Muscle of back (tissue), 3 donors: ENCODE measurements at regions not wholly inside any gene's neighbourhood (a gene's known extent, or its start where the extent isn't known, plus 50 kb on each side); places are given as distances from the start of the nearest gene placed in this dataset.

Experiments used
- DNase-seq, 3 donors: peaks; one replicate each; pipeline versions ENCODE4 v3.0.0 to v3.0.0-alpha.2; 2013

GRCh38 chr10:14468023-14468441 lies 137.3 kb upstream of the FRMD4A start:
- DNase-seq = peak; percentile 50 to 79 (median 69)

GRCh38 chr10:14466257-14466656 lies 135.5 kb upstream of the FRMD4A start:
- DNase-seq = peak; percentile 67 to 91 (median 87)

DNA sequence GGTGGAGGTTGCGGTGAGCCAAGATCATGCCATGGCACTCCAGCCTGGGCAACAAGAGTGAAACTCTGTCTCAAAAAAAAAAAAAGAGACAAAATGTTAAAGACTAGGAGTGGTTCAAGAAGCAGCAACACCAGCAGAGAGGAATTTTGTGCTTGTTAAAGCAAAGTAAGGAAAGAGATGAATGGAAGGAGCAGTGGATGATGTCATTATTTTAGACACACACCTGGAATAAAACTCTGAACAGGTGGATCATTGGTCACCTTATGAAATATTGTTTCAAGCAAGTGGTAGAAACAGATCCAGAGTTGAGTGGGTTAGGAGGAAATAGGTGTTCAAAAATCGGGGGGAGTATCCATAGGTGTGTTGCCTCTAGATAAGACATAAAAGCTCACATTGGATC lies 129.7 kb upstream of the FRMD4A start:
- DNase-seq = no peak

DNA sequence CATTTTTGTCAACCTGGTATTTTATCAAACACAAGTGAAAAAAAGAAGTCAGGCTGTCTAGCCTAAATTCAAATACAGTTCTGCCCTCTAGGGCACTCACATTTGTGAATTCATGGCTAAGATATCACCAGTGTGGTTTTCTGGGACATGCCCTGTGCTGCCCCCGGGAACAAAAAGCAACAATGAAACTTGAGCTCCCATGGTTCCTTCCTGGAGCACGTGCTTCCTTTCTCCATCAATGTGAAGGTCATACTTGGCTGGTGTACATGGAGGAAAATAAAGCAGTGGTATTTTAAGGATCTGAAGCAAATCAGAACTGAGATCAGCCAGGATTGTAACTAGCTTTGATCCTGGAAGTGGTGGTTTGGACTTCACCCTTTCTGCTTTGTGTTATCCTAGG lies 128.9 kb upstream of the FRMD4A start:
- DNase-seq = peak in 1 of 3 donors; percentile 26

- no peak for DNase-seq
Observed at GRCh38 chr10:14456870-14457266, 126.1 kb upstream of the FRMD4A start.

GRCh38 chr10:14456218-14456869 lies 125.6 kb upstream of the FRMD4A start:
- no peak for DNase-seq

GRCh38 chr10:14454629-14455028 lies 123.9 kb upstream of the FRMD4A start:
- no peak for DNase-seq

- DNase-seq = no peak
Observed at GRCh38 chr10:14454206-14454605, 123.5 kb upstream of the FRMD4A start.

DNA sequence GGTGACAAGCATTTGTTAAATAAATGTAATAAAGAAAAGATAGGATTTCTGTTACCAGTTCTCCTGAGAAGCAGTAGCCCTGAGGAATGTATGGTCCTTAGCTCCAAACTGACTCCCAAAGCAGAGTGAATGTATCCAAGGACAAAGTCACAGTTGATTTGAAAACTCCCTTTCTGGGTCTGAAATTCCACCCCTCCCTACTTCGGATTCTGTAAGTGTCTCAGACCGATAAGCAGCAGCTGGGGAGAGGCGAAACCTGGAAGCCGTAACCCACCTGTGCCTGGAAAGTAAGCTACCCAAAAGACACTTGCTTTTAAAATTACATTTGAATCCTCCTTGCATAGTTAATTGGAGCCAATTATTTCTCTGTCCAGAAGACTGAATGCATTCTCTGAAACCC lies 122.9 kb upstream of the FRMD4A start:
- DNase-seq = no peak

GRCh38 chr10:14451341-14451740 lies 120.6 kb upstream of the FRMD4A start:
- no peak for DNase-seq

DNA sequence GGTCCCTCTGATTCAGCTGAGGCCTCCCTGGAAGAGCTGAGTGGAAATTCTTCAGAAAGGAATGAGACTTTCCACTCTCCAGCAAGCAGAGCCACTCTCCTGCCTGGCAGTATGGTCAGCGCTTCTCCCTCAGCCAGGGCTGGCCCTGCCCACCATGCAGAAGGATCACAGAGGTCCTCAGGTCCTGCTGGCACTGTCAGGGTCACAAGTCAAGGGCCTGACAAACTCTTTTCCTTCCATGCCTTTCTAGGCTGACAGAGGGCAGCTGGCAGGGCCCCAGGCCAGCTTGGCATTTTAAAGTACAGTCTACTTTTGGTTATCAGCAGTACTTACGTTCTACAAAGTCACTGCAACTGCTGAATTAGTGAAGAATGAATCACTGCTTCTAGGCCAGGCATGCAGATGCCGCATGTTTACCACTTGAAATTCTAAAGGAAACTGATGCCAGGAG lies 119.3 kb upstream of the FRMD4A start:
- DNase-seq = peak in 2 of 3 donors; percentile 20 to 28

GRCh38 chr10:14449293-14449815 lies 118.6 kb upstream of the FRMD4A start:
- DNase-seq = no peak

GRCh38 chr10:14448197-14448990 lies 117.7 kb upstream of the FRMD4A start:
- peak in 1 of 3 donors; percentile 14 for DNase-seq

DNA sequence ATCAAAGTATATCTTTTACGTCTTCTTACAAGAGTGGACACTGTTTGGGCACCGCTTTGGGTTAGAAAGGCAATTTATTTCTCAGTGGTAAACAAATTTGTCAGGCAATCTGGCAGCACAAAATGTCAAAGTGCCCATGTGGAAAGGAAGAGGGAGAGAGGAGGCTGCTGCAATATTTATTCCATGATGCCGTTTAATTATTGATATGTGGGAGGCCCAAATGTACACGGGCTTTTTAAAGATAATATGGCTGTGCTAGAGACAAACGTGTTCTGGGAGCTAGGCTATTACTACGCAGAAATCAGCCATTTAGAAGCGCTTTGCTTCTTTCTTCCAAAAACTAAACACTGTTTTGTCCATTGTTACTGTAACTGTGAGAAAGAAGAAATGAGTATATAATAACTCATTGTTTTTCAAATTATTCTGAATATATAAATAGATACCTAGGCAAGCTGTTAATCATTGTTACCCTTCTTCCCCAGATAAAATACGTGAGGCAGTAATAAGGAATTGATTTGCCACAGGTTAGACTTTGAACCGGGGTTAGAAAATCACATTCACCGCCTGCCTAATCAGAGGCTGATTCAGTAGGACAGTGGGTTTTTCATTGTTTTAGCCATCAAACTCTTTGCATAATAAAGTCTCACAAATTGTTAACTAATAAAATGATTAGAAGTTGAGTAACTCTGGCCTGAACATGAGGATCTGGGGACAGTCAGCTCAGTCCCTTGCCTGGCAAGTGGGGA lies 116.5 kb upstream of the FRMD4A start:
- DNase-seq = no peak

DNA sequence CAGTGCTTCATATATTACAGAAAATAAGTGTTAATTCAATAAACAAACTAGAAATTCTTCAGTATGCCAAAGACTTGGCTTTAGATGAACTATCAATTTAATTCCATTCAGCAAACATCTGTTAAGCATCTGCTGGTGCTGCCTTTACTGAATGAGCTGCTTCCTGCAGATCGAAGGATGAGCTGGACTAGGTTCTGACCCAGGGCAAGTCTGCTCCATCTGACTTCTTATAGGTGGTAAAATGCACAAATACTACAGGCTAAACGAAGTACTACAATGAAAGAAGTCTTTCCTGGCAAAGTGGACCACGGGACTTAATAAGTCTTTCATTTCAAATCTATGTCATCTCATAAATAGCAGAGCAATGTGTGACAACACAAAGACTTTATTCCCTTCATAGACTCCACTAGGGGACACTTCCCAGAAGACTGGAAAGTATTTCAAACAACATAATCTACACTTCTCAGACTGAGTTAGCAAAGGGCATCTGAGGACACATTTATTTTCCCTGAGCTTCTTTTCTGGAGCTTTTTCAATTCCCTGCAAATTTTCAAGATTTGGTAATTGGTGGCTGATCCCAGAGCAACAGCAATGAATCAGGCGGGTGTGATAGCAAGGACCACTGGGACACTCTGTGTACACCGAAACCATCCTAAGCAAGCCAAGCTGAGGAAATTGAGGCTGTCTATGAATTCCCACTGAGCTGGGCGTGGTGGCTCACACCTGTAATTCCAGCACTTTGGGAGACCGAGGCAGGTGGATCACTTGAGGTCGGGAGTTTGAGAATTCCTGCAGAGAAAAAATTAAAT lies 108.9 kb upstream of the FRMD4A start:
- DNase-seq = peak in 1 of 3 donors; percentile 24

- DNase-seq = no peak
Observed at GRCh38 chr10:14438576-14438975, 107.9 kb upstream of the FRMD4A start.

DNA sequence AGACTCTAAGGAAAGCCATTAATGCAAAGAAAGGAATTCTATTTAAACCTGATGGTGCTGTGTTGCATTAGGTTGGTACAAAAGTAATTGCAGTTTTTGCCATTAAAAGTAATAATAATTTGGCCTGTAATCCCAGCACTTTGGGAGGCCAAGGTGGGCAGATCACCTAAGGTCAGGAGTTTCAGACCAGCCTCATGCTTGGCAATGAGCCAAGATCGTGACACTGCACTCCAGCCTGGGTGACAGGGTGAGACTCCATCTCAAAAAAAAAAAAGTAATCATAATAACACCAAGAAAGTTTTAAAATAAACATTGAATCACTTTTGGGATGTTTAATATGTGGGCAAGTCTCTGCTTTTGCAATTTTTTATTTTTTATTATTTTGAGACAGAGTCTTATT lies 107.3 kb upstream of the FRMD4A start:
- DNase-seq = no peak

DNA sequence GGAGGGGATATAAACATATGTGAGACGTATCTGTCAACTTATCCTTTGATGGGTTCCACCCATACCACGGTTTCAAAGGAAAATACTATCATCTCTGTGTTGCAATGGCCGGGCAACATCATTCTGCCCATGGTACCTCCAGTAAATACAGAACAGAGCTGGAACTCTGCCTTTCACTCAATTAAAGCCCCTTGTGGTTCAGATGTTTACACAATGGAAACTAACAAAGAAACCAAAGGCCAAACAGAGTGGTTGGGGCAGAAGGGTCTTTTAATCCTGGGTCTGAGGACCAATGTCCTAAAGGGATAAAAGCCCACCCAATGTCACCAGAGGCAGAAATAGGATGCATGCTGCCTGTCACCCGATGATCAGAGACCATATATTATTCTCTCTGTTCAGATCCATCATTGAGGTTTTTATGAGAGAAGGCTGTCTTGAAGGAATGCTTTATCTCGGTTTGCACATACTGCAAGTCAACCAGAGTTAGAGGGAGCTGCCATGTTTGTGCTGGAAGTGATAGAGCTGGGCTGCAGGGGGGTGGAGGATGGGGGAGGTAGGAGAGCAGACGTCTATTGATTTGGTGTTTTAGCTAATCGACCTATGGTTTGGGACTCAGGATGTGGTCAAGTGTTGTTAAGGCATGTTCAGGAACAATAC lies 105.4 kb upstream of the FRMD4A start:
- DNase-seq = no peak

GRCh38 chr10:14433147-14433546 lies 102.4 kb upstream of the FRMD4A start:
- no peak for DNase-seq

DNA sequence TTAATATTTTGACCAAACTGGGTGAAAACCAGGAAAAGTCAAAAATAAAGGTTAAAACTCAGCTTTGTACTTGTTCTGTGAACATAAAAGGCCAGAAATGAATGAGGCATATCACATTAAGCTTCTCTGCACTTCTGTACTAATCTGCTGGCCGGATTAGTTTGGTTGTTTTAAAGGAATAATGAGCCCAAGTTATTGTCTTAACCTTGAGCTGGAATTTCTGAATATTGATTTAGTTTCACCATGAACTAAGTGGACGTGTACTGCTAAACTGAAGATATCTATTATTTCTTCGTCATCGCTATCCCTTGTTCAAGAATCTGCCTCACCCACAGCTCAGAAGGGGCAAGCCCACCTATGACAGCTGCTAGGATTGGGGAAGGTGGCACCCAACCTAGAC lies 101.1 kb upstream of the FRMD4A start:
- no peak for DNase-seq
